ENCODE measurements at regions not wholly inside any gene's neighbourhood (a gene's known extent, or its start where the extent isn't known, plus 50 kb on each side); places are given as distances from the start of the nearest gene placed in this dataset.

GRCh38 chr6:82589509-82590206 is 226.0 kb downstream of the TPBG start:
- DNase-seq (ENCODE audit: low read depth, low spot score), result peak; percentile 96
- H3K4me3 ChIP-seq (ENCODE audit: low read depth, low read length), result no peak overlapping the region
- in situ Hi-C loops (cut with HindIII; ENCODE audit: low sequenced_read_pairs), result no loop called here
- TF ChIP-seq, protein P1, sequence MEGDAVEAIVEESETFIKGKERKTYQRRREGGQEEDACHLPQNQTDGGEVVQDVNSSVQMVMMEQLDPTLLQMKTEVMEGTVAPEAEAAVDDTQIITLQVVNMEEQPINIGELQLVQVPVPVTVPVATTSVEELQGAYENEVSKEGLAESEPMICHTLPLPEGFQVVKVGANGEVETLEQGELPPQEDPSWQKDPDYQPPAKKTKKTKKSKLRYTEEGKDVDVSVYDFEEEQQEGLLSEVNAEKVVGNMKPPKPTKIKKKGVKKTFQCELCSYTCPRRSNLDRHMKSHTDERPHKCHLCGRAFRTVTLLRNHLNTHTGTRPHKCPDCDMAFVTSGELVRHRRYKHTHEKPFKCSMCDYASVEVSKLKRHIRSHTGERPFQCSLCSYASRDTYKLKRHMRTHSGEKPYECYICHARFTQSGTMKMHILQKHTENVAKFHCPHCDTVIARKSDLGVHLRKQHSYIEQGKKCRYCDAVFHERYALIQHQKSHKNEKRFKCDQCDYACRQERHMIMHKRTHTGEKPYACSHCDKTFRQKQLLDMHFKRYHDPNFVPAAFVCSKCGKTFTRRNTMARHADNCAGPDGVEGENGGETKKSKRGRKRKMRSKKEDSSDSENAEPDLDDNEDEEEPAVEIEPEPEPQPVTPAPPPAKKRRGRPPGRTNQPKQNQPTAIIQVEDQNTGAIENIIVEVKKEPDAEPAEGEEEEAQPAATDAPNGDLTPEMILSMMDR (IDR thresholded peaks at IDR 0.05; ENCODE audit: low read depth, low read length), result peak; percentile 40

DNA sequence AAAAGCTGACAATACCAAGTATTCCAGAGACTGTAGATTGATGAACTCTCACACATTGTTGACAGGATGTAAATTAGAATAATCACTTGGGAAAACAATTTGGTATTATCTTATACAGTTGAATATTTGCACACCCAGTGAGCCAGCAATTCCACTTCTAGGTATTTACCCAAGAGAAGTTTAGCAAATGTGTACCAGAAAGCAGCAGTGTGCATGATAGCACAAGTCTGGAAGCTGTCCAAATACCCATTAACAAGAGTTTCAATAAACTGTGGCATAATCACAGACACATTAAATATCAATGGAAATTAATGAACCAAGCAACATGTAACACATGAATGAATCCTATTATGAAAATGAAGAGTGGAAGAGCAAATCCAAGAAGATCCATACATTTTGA is 233.6 kb downstream of the TPBG start:
- TF ChIP-seq, protein P1 (IDR thresholded peaks at IDR 0.05; ENCODE audit: low read depth, low read length), result no peak
- no peak overlapping the region for H3K4me3 ChIP-seq (ENCODE audit: low read depth, low read length)
- in situ Hi-C loops (cut with HindIII; ENCODE audit: low sequenced_read_pairs), result no loop called here
- no peak for DNase-seq (ENCODE audit: low read depth, low spot score)

DNA sequence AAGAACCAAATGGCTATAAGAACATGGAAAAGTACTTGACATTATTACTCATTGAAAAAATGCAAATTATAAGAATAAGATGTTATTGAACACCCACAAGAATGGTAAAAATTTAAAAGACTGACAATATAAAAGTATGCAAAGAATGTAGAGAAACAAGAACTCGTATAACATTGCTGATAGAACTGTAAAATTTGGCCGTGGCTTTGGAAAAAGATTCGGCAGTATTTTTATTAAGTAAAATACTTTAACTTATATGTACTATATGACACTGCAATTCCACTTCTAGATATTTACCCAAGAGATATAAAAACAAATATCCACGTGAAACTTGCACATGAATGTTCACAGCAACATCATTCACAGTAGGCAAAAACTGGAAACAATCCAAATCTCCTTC is 239.2 kb downstream of the TPBG start:
- TF ChIP-seq, protein P1 (IDR thresholded peaks at IDR 0.05; ENCODE audit: low read depth, low read length), result no peak
- in situ Hi-C loops (cut with HindIII; ENCODE audit: low sequenced_read_pairs), result no loop called here
- DNase-seq (ENCODE audit: low read depth, low spot score), result peak; percentile 35
- no peak overlapping the region for H3K4me3 ChIP-seq (ENCODE audit: low read depth, low read length)

- in situ Hi-C loops (cut with HindIII; ENCODE audit: low sequenced_read_pairs), result no loop called here
- no peak overlapping the region for H3K4me3 ChIP-seq (ENCODE audit: low read depth, low read length)
- TF ChIP-seq, protein P1 (IDR thresholded peaks at IDR 0.05; ENCODE audit: low read depth, low read length), result no peak
- DNase-seq (ENCODE audit: low read depth, low spot score), result no peak
Observed at GRCh38 chr6:82603871-82604270, 240.3 kb downstream of the TPBG start.

GRCh38 chr6:82607998-82608725 is 244.5 kb downstream of the TPBG start:
- H3K4me3 ChIP-seq (ENCODE audit: low read depth, low read length), result no peak overlapping the region
- TF ChIP-seq, protein P1 (IDR thresholded peaks at IDR 0.05; ENCODE audit: low read depth, low read length), result no peak
- in situ Hi-C loops (cut with HindIII; ENCODE audit: low sequenced_read_pairs), result no loop called here
- DNase-seq (ENCODE audit: low read depth, low spot score), result no peak

GRCh38 chr6:82608781-82609180 is 245.2 kb downstream of the TPBG start:
- DNase-seq (ENCODE audit: low read depth, low spot score), result no peak
- H3K4me3 ChIP-seq (ENCODE audit: low read depth, low read length), result no peak overlapping the region
- TF ChIP-seq, protein P1 (IDR thresholded peaks at IDR 0.05; ENCODE audit: low read depth, low read length), result no peak
- in situ Hi-C loops (cut with HindIII; ENCODE audit: low sequenced_read_pairs), result no loop called here

Data from astrocyte of the spinal cord (primary cell).